GM10248 (cell line): ENCODE measurements at regions not wholly inside any gene's neighbourhood (a gene's known extent, or its start where the extent isn't known, plus 50 kb on each side); places are given as distances from the start of the nearest gene placed in this dataset.

ENCODE experiments used
- CTCF ChIA-PET: fragments of 300-600 bp; sonication (Branson Sonifier 250); formaldehyde crosslinking; extraction: SDS; loops from one replicate; lab custom pipeline; 2021; ENCODE audit warnings: antibody characterized with exemption; lab: Yijun Ruan, JAX
- POLR2A ChIA-PET: fragments of 350-650 bp; sonication (Branson Sonifier 250); formaldehyde crosslinking; extraction: SDS; loops from one replicate; lab custom pipeline; 2020; ENCODE audit warnings: antibody characterized with exemption; lab: Yijun Ruan, JAX
- DNase-seq: peaks from one replicate; pipeline ENCODE4 v3.0.0; 2012; ENCODE audit errors: extremely low spot score
- CTCF ChIP-seq: IDR thresholded peaks from 2 replicates; pipeline ENCODE4 v1.5.1; 2012; ENCODE audit warnings: mild to moderate bottlenecking, low read depth; ENCODE audit errors: extremely low read depth, missing control alignments, control extremely low read depth

DNA sequence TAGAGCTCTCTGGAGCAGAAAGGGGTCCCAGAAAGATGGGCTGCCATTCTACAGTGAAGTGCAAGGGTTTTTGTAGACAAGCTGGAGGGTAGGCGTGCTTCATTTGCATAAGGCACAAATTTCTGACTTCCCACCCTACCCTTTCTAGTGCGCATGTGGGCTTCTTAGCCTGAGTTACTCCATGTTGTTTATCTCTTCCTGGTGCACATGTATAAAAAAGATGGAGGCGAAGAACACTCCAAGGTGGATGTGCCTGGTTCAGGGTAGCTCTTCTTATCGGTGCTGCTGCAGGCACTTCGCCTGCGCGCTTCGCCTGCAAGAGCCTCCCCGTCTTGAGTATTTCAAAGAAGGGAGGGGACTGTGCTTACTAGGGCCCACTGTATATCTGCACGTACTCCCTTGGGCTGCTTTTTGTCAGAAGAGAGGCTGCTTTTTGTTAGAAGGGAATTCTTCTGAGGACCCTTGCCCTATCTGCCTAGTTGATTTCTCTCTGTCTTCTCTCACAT, 1047.3 kb upstream of the CNTN5 start:
- CTCF ChIA-PET, result interaction anchor here (0.9 to 1.0 kb wide), 2 partner anchors 10 kb away, joined by 3 read pairs; no protein-coding TSS in a partner anchor
- POLR2A ChIA-PET, result no interaction called here
- DNase-seq, result no peak
- TF ChIP-seq CTCF, result no peak

DNA sequence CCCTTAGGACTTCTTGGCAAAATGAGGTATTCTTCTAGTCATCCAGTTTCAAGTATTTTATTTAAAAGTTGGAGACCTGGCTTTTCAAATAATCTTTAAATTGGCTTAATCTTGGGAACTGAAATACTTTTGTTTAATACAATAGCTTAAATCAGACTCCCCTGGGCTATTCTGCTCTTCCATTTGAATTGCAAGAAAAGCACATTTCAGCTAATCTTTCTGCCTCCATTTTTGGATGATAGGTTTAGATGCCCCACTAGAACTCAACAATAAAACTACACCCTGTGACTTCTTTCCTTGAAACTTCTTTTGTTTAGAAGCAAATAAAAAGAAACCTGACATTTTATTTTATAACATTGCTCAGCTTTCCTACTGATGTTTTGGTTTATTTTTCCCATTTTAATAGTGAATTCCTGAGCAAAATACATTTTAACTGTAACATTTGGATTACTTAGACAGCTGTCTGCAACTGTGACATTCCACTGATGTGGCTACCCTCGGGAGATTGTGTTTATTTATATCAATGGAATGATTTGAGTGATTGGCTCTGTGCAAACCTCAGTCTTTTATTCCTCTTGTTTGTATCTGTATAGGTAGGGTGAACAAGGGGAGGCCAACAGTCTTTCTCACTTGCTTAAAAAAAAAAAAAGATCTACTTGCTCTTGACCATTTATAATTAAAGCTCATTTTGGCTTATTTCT, 1045.8 kb upstream of the CNTN5 start:
- ChIA-PET CTCF (no interaction called here), POLR2A (no interaction called here)
- no peak for TF ChIP-seq CTCF
- no peak for DNase-seq

GRCh38 chr11:97977726-97978125, 1043.0 kb upstream of the CNTN5 start:
- ChIA-PET CTCF (no interaction called here), POLR2A (no interaction called here)
- DNase-seq, result no peak
- no peak for TF ChIP-seq CTCF

- ChIA-PET POLR2A (no interaction called here), CTCF (no interaction called here)
- DNase-seq, result no peak
- no peak for TF ChIP-seq CTCF
These were observed 1041.0 kb upstream of the CNTN5 start for GRCh38 chr11:97979741-97980140.

- no peak for DNase-seq
- ChIA-PET CTCF (no interaction called here), POLR2A (no interaction called here)
- TF ChIP-seq CTCF, result no peak
These were observed 1038.2 kb upstream of the CNTN5 start for GRCh38 chr11:97982512-97982911.

GRCh38 chr11:97989121-97989520, 1031.6 kb upstream of the CNTN5 start:
- POLR2A ChIA-PET, result no interaction called here
- CTCF ChIA-PET, result no interaction called here
- DNase-seq, result no peak
- TF ChIP-seq CTCF, result no peak
